SK-N-MC (cell line): ENCODE measurements at regions not wholly inside any gene's neighbourhood (a gene's known extent, or its start where the extent isn't known, plus 50 kb on each side); places are given as distances from the start of the nearest gene placed in this dataset.

Experiments
- EZH2 ChIP-seq: fragments of 200-600 bp; sonication (generic); IDR thresholded peaks from one replicate; pipeline ENCODE4 v1.6.1; 2017; ENCODE audit warnings: antibody characterized with exemption
- FOXP2 ChIP-seq: optimal IDR thresholded peaks from 2 replicates; pipeline ENCODE3; 2011; ENCODE audit warnings: mild to moderate bottlenecking, moderate library complexity; ENCODE audit not compliant: insufficient read depth; ENCODE audit errors: extremely low read length, control extremely low read depth
- POLR2AphosphoS5 ChIP-seq: IDR thresholded peaks from 2 replicates; pipeline ENCODE4 v1.6.1; 2012; ENCODE audit warnings: mild to moderate bottlenecking, low read depth, low read length, borderline replicate concordance

DNA sequence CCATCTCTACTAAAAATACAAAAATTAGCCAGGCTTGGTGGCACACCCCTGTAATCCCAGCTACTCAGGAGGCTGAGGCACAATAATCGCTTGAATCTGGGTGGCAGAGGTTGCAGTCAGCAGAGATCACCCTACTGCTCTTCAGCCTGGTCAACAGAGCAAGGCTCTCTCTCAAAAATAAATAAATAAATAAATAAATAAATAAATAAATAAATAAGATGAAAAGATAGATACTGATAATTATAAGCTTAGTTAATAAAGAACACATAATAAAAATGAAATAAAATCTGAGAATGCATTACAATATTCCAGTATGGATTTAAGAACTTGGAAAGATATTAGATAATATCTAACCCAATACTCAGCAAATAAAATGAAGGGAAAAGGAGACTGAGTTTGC is 235.9 kb upstream of the DAB1 start:
- TF ChIP-seq POLR2AphosphoS5 (no peak), EZH2 (no peak), FOXP2 (no peak)
